ENCODE measurements at regions not wholly inside any gene's neighbourhood (a gene's known extent, or its start where the extent isn't known, plus 50 kb on each side); places are given as distances from the start of the nearest gene placed in this dataset.
"Not testable (repeated sequence)": the region's sequence is repeated elsewhere in the genome, so short reads cannot be mapped to it uniquely, and the experiment has no call there.

DNA sequence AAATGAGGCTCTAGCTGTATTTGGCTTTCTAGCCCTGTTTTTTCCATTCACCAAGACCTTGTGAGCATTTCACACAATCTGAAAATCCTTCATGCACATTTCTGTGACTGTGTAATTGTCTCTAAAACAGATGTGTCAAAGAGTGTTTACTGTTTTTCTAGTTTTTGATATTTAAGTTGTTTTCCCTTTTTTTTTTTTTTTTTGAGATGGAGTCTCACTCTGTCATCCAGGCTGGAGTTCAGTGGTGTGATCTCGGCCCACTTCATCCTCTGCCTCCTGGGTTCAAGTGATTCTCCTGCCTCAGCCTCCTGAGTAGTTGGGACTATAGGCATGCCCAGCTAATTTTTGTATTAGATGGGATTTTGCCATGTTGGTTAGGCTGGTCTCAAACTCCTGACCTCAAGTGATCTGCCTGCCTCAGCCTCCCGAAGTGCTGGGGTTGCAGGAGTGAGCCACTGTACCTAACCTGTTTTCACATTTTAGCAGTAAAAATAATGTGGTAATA lies 242.0 kb downstream of the MYCN start:
- dilution Hi-C loops (cut with HindIII; ENCODE audit: low sequenced_read_pairs, unreplicated experiment); H2BK120ac ChIP-seq (ENCODE audit: low read depth, low read length); H3K4me3 ChIP-seq (ENCODE audit: insufficient read depth, low read depth, low read length); H3K9me1 ChIP-seq (ENCODE audit: insufficient read depth, low read length); H4K8ac ChIP-seq (ENCODE audit: low read depth in 2 of 2, low read length in 2 of 2); H2AK5ac ChIP-seq (ENCODE audit: low read depth, low read length); H3K56ac ChIP-seq (ENCODE audit: extremely low read depth, insufficient read depth, low read length); H3K4me1 ChIP-seq (ENCODE audit: control insufficient read depth, insufficient read depth, low read length); ATAC-seq (ENCODE audit: low read depth); H2AK9ac ChIP-seq (replicated peaks; ENCODE audit: low read depth, low read length, poor library complexity); H2BK20ac ChIP-seq (ENCODE audit: low read depth, low read length); H3K4ac ChIP-seq (ENCODE audit: low read depth, low read length); H4K20me1 ChIP-seq (ENCODE audit: insufficient read depth, low read length); H3K23ac ChIP-seq (ENCODE audit: low read depth, low read length); H4K91ac ChIP-seq (ENCODE audit: insufficient read depth, low read depth, low read length); in situ Hi-C loops (cut with MboI; ENCODE audit: low sequenced_read_pairs); H3K18ac ChIP-seq (ENCODE audit: low read depth, low read length); H3K27ac ChIP-seq (ENCODE audit: insufficient read depth, low read length); POLR2A ChIA-PET (ENCODE audit: unreplicated experiment); H3K4me2 ChIP-seq (ENCODE audit: low read depth, low read length); H3K36me3 ChIP-seq (ENCODE audit: control insufficient read depth, insufficient read depth, low read length); H4K5ac ChIP-seq (ENCODE audit: low read depth, low read length); H2BK5ac ChIP-seq (ENCODE audit: low read depth, low read length, poor library complexity, severe bottlenecking); H2AFZ ChIP-seq (replicated peaks; ENCODE audit: low read length, poor library complexity); DNase-seq; intact Hi-C loops (cut with micrococcal nuclease); H3K9ac ChIP-seq (ENCODE audit: low read depth, low read length); H3K79me1 ChIP-seq (ENCODE audit: low read depth in 1 of 2, low read length in 2 of 2); CTCF ChIA-PET; BruUV-seq (replicated peaks); H3K14ac ChIP-seq (replicated peaks; ENCODE audit: low read depth, low read length); H3K27me3 ChIP-seq (ENCODE audit: control insufficient read depth, insufficient read depth, low read length); H2BK15ac ChIP-seq (ENCODE audit: low read depth, low read length): not testable (repeated sequence)
- peaks cover 42% of the 10 kb centered on the region for H3K9me3 ChIP-seq (ENCODE audit: control insufficient read depth, insufficient read depth, low read length)
- no CpG with 5 or more reads among the region's 2 CpGs for WGBS, 2 experiments (ENCODE audit: extremely low coverage in 2 of 2, insufficient read length in 1 of 2)

Measured in IMR-90 (cell line).